VCaP (cell line): ENCODE measurements at regions not wholly inside any gene's neighbourhood (a gene's known extent, or its start where the extent isn't known, plus 50 kb on each side); places are given as distances from the start of the nearest gene placed in this dataset.
A peak's percentile ranks its signal among the peaks of the same experiment; 100 is the strongest.

ENCODE experiments used
- H3K27ac ChIP-seq: fragments of 450-650 bp; 2 replicates; pipeline ENCODE4 v1.5.1; 2017
- CTCF ChIP-seq: fragments of 450-650 bp; conservative IDR thresholded peaks from 2 replicates; pipeline ENCODE4 v1.5.1; 2017; ENCODE audit warnings: mild to moderate bottlenecking, moderate library complexity

- no peak overlapping the region for H3K27ac ChIP-seq
- no peak for TF ChIP-seq CTCF
Observed at GRCh38 chr1:60444680-60445079, 371.1 kb upstream of the C1orf87 start.

GRCh38 chr1:60436186-60436585, 362.6 kb upstream of the C1orf87 start:
- no peak overlapping the region for H3K27ac ChIP-seq
- no peak for TF ChIP-seq CTCF

GRCh38 chr1:60431593-60431992, 358.0 kb upstream of the C1orf87 start:
- TF ChIP-seq CTCF = no peak
- no peak overlapping the region for H3K27ac ChIP-seq

GRCh38 chr1:60430375-60430774, 356.8 kb upstream of the C1orf87 start:
- no peak for TF ChIP-seq CTCF
- no peak overlapping the region for H3K27ac ChIP-seq

GRCh38 chr1:60428127-60428526, 354.6 kb upstream of the C1orf87 start:
- peak overlapping the region; percentile 43 for H3K27ac ChIP-seq
- TF ChIP-seq CTCF = no peak

- peak overlapping the region; percentile 43 for H3K27ac ChIP-seq
- TF ChIP-seq CTCF = no peak
Observed at GRCh38 chr1:60427701-60428100, 354.1 kb upstream of the C1orf87 start.

GRCh38 chr1:60427194-60427593, 353.6 kb upstream of the C1orf87 start:
- TF ChIP-seq CTCF = no peak
- peak overlapping the region; percentile 43 for H3K27ac ChIP-seq

- peak; percentile 62 for TF ChIP-seq CTCF
- H3K27ac ChIP-seq = no peak overlapping the region
Observed at GRCh38 chr1:60425528-60425927, 352.0 kb upstream of the C1orf87 start.
